ENCODE measurements at regions not wholly inside any gene's neighbourhood (a gene's known extent, or its start where the extent isn't known, plus 50 kb on each side); places are given as distances from the start of the nearest gene placed in this dataset.

DNA sequence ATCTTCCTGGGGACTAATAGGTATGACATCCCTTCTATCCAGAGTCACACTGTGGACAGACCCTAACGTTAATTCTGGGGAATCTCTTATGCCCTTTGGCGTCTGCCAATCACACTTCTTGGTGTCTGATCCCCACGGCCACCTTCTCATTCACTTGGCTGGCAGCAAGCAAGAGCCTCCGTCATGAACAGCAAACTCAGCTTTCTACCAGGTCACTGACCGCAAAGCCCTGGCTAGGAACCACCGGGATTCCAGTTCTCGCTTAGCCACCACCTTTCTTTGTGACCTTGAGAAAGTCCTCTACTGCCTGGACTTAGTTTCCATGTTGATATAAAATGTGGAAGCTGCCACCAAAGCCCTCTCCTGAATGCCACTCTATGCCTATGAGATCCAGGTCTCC lies 67.7 kb upstream of the FCN1 start:
- in situ Hi-C loops (cut with MboI; ENCODE audit: low sequenced_read_pairs): loop anchor here (10.0 to 25.0 kb wide), 2 partner anchors 201 to 298 kb away; no protein-coding TSS in a partner anchor

DNA sequence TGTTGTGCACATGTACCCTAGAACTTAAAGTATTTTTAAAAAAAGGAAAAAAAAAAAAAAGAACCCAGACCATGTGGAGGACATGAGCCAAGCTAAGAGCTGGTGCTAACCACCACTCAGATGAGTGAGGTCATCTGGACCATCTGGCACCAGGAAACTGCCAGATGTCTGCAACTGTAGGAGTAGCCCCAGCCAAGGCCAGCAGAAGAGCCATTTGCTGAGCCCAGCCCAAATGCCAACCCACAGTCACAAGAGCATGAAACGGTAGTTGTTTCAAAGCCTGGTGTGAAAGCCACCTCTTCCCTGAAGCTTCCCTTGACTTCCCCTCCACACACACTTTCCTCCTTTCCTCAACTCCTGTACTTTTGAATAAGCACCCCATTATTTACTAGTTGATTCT lies 69.2 kb upstream of the FCN1 start:
- in situ Hi-C loops (cut with MboI; ENCODE audit: low sequenced_read_pairs): loop anchor here (10.0 to 25.0 kb wide), 2 partner anchors 202 to 300 kb away; no protein-coding TSS in a partner anchor

DNA sequence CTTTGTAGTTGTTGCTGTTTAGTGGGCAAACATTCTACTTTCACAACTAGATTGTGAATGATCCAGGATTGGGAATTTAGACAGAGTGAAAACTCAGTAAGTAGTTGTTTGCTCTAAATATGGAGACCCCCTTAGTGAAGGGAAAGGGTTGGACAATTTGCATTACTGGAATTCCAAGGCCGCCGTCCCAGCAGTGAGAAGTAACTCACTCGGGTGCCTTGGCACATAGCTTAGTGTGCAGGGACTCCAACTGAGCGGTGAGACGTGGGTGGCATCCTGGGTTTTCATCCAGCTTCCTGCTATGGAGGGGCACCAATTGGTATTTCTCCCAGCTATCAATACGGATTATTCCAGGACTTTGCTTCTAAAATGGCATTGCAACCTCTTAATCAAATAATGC lies 69.7 kb upstream of the FCN1 start:
- in situ Hi-C loops (cut with MboI; ENCODE audit: low sequenced_read_pairs): loop anchor here (10.0 to 25.0 kb wide), 2 partner anchors 203 to 300 kb away; no protein-coding TSS in a partner anchor

DNA sequence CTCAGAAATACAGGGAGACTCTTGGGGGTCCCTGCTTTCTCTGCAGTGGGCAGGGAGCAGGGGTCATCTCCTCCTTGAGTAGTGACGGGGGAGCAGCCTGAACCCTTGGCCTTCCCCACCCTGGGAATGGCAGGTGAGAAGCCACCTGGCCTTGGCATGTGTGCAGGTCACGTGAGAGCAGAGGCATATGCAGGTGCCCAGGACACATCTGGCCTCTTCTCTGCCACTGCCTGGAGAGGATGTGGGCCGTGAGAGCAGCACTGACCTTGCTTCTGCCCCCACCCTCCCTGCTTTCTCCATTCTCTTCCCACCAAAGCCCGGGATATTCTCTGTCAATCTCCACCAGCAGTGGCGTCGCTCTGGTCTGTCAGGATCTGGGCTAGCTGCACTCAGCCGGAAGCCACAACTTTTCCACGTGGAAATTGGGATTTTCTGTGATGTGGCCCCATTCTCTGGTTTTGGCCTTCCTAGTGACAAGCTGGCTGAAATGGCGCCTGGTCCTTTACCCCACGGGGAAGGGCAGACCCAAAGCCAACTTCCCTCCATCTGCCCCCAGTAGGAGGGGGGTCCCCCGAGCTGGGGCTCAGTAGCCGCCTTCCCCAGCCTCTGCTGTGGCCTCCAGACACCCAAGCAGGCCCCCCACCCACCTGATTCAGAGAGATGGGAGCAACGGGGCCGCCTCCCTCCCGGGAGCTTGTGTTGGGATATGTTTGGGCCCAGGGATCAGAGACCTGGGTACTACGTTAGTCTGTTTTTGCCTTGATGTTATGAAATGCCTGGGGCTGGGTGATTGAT lies 70.4 kb upstream of the FCN1 start:
- in situ Hi-C loops (cut with MboI; ENCODE audit: low sequenced_read_pairs): loop anchor here (10.0 to 25.0 kb wide), 2 partner anchors 203 to 301 kb away; no protein-coding TSS in a partner anchor

DNA sequence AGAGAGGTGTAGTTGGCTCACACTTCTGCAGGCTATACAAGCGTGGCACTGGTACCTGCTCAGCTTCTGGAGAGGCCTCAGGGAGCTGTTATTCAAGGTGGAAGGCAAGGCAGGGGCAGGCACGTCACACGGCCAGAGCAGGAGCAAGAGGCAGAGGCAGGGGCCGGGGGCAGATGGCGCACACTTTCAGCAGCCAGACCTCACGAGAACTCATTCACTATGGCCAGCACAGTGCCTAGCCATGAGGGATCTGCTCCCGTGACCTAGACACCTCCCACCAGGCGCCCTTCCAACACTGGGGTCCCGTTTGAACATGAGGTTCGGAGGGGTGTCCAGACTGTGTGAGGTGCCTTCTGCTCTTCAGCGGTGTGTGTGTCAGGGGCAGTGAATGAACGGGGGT lies 71.0 kb upstream of the FCN1 start:
- in situ Hi-C loops (cut with MboI; ENCODE audit: low sequenced_read_pairs): loop anchor here (10.0 to 25.0 kb wide), 2 partner anchors 204 to 301 kb away; no protein-coding TSS in a partner anchor

DNA sequence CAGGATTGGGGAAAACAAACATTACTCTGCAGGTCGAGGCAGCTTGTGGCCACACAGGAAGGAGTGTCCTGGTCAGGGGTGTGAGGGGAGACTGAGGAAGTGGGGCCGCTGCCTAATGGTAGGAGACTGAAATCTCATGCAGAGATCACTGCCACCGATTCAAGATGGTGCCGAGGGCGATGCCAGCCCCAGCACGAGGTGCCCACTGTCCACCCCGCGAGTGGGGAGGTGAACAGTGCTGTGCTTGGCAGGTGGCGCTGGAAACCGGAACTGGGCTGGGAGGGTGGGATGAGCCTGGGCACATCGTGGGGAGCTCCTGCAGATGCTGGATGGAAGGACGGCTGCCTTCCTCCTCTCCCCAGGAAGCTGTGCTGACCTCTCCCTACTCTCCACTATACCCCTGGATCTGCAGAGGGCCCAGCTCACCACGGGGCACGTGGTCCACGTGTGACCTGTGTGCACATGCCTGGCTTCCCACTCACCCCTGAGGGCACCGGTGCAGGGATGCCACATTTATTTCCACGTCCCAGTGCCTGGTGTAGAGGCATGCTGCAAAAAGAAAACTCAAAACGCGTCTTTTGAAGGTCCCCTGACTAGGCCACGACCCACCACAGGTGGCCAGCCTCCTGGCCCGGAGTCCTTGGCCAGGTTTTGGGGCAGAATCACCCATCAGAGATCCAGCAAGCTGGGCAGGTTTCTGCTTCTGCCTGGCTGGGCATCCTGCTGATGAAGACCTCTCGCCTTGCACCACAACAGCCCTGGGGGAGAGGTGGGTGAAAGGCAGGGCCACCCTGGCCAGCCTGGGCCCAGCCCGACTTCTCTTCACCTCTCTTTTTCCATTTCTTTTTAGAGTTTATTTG lies 71.7 kb upstream of the FCN1 start:
- in situ Hi-C loops (cut with MboI; ENCODE audit: low sequenced_read_pairs): loop anchor here (10.0 to 25.0 kb wide), 2 partner anchors 205 to 302 kb away; no protein-coding TSS in a partner anchor

DNA sequence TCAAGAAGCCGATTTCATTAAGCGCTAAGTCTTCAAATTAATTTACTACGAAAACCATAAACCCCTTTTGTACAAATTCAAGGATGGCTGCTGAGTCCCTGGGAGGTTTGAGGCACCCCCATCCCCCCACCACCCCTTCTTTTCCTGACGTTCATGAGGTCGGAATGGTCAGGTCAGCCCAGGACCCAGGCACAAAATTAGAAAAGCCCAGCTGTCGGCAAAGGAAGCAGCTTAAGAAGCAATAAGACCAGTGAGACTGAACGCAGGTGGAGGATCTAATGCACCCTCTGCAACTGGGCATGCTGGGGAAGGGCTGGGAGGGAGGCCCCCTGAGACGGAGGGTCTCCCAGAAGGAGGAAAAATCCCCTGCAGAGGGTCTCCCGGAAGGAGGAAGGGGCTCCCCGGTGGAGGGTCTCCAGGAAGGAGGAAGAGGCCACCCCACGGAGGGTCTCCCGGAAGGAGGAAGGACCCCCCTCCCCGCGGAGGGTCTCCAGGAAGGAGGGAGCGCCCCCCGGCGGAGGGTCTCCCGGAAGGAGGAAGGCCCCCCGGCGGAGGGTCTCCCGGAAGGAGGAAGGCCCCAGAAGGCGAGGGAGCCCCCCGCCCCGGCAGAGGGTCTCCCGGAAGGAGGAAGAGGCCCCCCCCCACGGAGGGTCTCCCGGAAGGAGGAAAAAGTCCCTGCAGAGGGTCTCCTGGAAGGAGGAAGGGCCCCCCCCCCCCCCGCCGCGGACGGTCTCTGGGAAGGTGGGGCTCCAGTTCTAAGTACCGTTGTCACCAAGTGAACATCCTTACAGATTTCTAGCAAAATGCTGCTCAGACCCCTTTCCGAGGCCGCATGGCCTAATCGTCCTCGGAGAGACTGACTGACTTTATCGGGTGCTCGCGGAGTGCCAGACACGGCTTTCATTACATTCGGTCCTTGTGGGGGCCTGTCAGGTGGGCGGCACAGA lies 74.4 kb upstream of the FCN1 start:
- in situ Hi-C loops (cut with MboI; ENCODE audit: low sequenced_read_pairs): loop anchor here (25.0 kb wide), 1 partner anchor 305 kb away; no protein-coding TSS in a partner anchor

DNA sequence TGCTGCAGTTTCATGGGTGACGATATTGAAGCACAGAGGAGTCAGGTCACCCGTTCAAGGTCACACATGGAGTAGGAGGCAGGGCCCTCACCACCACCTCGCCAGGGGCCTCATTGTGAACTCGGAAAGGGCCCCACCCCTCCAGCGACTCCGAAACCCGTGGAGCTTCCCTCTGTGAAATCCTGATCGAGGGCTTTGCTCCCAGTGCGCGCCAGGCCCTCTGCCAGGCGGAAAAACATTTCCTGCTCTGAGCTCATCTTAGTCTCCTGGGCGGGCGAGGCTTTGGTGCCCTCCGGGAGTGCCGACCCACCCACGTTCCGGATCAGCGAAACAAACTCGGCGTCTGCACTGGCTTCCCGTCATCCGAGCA lies 75.0 kb upstream of the FCN1 start:
- in situ Hi-C loops (cut with MboI; ENCODE audit: low sequenced_read_pairs): loop anchor here (25.0 kb wide), 1 partner anchor 305 kb away; no protein-coding TSS in a partner anchor

DNA sequence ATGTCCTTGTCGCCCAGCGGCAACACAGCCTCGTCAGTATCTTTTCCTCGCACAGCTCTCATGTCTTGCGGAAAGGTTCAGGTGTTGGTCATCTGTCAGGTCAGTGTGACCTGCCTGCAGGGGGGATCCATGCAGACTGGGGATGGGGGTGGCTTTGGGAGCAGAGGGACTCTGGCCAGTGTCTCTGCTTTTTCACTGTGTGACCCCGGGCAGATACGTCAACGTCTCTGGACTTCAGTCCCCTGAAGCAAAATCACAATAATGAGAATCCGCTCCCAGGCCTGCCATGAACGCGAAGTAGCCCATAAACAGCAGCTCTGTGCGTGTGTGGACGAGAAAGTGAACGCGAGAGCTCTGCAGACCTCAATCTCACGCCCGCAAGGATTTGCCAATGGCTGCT lies 75.7 kb upstream of the FCN1 start:
- in situ Hi-C loops (cut with MboI; ENCODE audit: low sequenced_read_pairs): loop anchor here (25.0 kb wide), 1 partner anchor 306 kb away; no protein-coding TSS in a partner anchor

DNA sequence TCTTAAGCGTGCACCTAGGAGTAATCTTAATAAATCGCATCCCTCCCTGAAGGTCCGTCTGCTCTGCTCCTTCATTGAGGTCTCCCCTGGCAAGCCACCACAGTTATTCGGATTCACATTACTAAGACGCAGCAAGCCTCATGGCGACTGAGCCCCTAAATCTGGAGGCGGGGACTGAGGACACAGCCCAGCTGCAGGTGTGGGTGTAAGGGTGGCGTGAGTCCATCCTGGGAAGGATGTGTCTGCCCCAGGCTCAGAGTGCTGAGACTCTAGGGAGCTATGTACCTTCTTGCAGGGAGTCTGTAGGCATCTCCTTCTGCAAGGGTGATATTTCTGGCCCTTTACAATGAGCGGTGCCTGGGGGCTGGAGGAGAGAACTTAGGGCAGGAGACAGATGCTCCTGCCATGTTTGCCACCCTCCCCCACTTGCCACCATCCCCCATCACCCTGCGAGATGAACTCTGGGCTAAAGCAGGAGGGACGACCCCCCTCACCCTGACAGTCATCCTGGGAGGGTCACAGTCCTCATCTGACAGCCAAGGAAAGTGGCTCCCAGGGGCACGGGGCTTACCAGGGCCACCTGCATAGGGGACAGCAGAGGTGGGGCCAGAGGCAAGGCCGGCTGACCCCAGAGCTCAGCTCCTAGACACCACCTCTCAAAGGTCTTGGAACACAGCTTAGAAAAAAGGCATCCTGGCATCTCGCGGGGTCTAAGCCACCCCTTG lies 76.4 kb upstream of the FCN1 start:
- in situ Hi-C loops (cut with MboI; ENCODE audit: low sequenced_read_pairs): loop anchor here (25.0 kb wide), 1 partner anchor 307 kb away; no protein-coding TSS in a partner anchor

DNA sequence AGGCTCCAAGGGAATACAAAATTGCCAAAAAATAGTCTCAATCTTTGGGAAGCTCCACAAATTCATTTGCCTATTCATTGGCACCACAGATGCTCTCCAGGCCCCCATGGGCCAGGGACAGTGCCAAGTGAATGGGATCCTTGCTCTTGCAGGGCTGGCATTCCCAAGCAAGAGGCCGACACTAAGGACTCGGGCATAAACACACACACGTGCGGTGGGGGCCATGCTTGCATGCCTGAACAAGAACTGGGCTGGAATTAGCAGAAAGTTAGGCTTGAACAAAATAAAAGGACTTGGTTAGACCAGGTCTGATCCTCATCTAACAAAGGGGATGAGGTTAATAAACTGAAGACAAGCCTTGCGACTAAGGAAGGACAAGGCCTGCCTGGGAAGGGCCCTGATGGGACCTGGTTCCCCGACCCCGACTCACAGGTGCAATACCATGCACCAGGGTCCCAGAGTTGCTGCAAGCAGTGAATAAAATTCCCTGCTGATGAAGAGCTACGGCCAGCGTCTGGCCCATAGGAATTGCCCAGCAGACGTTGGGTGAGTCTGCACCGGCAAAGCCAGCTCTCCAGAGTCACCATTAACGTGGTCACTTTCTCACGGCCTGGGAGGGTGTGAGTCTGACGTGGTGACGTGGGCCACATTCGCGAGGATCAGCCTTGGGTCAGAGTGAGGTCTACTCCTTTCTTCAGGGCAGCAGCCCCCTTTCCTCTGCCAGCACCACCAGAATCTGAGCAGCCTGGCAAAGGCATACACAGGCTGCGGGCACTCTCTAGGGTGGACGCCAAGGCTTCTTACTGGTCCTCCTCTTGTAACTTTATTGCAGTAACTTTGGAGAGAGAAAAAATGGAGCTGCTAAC lies 77.4 kb upstream of the FCN1 start:
- in situ Hi-C loops (cut with MboI; ENCODE audit: low sequenced_read_pairs): loop anchor here (25.0 kb wide), 1 partner anchor 308 kb away; no protein-coding TSS in a partner anchor

DNA sequence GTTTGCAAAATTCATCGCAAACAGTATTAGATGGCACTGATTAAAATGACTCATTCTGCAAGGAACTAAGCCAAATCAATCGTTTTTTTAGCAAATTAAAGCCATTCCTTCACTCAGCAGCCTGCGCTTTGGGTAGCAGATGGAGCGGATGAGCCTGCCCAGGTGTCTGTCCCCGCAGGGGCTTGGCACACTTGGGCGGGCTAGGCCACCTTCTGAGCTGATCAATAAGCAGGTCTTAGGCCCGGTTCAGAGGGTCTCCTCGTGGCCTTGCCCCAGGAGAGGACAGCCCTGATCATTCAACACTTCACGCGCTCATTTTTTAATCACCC lies 78.0 kb upstream of the FCN1 start:
- in situ Hi-C loops (cut with MboI; ENCODE audit: low sequenced_read_pairs): loop anchor here (25.0 kb wide), 1 partner anchor 308 kb away; no protein-coding TSS in a partner anchor

DNA sequence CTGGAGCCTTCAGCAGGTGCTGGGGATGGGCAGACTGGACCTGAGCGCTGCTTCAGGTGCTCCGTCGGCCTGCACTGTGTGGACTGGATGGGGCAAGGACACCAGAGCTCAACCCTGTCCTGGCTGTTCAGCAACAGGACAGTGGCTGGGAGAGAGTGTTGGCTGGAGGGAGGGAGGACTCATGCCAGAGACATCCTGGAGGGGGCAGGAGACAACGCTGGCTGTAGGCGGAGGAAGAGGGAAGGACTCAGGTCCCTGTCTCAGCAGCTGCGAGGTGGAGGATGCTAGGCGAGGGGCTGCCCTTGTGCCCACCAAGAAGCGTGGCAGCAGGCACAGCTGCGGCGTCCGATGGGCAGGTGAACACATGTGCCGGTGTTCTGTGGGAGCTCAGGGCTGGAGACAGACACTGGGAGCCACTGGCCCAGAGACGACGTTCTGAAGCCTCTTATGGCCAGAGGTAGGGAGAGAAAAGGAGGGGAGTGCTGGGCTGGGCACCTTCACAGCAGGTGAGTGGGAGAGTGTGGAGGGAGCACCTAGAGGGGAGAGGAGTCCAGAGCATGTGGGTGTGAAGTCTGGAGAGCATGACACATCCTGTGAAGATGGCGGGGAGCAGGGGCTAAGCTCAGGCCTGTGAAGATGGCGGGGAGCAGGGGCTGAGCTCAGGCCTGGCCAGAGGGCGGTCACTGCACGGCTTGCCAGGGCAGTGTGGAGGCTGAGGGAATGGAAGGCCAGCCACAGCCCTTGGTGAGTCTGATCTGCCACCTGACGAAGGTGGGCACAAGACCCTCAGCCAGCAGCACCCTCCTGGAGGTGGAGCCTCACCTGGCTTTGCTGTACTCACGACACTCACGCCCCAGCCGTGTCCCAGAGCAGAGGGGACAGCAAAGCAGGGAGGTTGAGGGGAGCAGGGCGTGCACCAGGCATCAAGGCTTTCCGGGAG lies 79.1 kb upstream of the FCN1 start:
- in situ Hi-C loops (cut with MboI; ENCODE audit: low sequenced_read_pairs): loop anchor here (25.0 kb wide), 1 partner anchor 310 kb away; no protein-coding TSS in a partner anchor

DNA sequence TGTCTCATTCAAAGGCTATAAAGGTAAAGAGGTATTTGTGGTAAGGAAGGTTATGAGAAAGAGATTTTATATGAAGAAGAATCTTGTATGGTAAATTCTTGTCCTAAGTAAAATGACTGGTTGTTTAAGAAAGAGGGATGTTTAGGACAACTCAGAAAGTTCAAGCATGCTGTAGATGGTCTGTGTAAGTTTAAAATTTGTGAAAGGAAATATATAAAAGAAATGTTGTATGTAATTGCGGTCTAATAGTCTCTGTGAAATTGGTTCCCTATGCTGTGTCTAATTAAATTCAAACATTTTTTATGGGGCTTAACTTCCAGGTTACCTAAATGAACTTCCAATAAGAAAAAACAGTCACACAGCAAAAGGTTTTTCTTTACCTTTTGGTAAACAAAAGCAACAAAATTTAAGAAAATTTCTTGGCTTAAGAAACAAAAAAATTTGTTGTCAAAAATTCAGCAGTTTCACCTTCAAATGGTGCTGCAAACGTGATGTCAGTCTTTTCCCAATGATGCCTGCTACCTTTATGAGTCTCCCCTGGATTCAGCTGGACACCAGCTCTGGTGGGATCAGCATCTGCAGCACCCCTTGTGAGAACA lies 83.0 kb upstream of the FCN1 start:
- in situ Hi-C loops (cut with MboI; ENCODE audit: low sequenced_read_pairs): no loop called here

DNA sequence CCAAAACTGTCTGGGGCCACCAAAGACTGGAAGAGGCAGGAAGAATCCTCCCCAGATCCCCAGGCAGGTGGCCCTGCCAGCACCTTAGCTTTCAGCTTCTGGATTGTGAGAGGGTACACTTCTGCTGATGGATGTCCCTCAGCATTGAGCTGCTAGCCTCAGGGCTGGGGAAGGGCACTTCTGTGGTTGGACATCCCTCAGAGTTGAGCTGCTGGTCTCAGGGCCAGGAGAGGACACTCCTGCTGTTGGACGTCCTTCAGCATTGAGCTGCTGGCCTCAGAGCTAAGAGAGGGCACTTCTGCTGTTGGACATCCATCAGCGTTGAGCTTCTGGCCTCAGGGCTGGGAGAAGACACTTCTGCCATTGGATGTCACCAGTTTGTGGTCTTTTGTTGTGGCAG lies 83.8 kb upstream of the FCN1 start:
- in situ Hi-C loops (cut with MboI; ENCODE audit: low sequenced_read_pairs): no loop called here

DNA sequence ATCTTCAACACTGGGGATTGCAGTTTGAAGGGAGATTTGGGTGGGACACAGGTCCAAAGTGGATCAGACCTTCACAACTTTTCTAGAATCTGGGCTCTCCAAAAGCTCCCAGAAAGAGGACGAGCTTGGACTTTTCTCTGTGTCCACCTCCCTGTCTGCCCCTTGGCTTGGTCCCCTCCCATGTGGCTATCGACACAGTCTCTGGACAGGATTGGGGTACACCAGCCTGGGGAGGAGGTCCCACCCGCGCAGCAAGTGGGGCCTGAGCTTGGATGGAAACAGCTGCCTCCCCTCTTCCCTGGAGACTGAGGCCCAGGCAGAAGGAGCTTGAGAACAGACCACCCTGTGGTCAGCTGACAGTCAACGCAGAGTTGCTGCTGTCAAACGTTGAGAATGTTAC lies 84.6 kb upstream of the FCN1 start:
- in situ Hi-C loops (cut with MboI; ENCODE audit: low sequenced_read_pairs): no loop called here

DNA sequence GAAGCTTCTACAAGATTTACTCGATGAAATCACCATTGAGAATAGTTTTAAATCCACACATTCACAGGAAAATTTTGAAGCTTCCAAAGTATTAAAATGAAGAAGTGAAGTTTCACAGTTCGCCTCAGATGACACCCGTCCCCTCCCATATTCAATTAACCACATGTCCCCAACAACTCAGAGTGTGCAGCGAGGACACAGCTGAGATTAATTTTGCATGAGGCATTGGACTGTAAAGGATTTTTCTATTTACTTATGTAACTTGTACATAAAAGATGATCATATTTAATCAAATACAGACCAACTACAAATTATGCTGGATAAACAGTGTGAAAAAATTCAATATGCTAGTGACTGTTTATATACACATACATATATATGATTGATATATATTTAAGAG lies 84.7 kb upstream of the OLFM1 start:
- in situ Hi-C loops (cut with MboI; ENCODE audit: low sequenced_read_pairs): no loop called here
